Astrocyte (in vitro differentiated cells and primary cell): ENCODE measurements at regions not wholly inside any gene's neighbourhood (a gene's known extent, or its start where the extent isn't known, plus 50 kb on each side); places are given as distances from the start of the nearest gene placed in this dataset.

Experiments used
- DNase-seq: peaks from one replicate; pipeline ENCODE4 v3.0.0-alpha.2; 2010; ENCODE audit warnings: low read depth
- FAIRE-seq: peaks from 2 replicates; lab custom pipeline; 2011; peaks lifted over from hg19 to GRCh38; lab: Jason Lieb, UNC
- H2AFZ ChIP-seq: 2 replicates; pipeline ENCODE4 v1.6.0; 2012; ENCODE audit warnings: low read depth, low read length, inconsistent platforms
- H3K27ac ChIP-seq: 2 replicates; pipeline ENCODE4 v1.5.1; 2011; ENCODE audit warnings: low read depth, low read length, inconsistent platforms
- H3K27me3 ChIP-seq: 2 replicates; pipeline ENCODE4 v1.6.0; 2011; ENCODE audit warnings: low read length, inconsistent platforms; ENCODE audit not compliant: insufficient read depth
- H3K36me3 ChIP-seq: 2 replicates; pipeline ENCODE4 v1.5.1; 2011; ENCODE audit warnings: low read length, inconsistent platforms; ENCODE audit not compliant: insufficient read depth
- H3K4me1 ChIP-seq: 2 replicates; pipeline ENCODE4 v1.5.1; 2011; ENCODE audit warnings: low read length, inconsistent platforms; ENCODE audit not compliant: insufficient read depth
- H3K4me2 ChIP-seq: 2 replicates; pipeline ENCODE4 v1.6.0; 2012; ENCODE audit warnings: low read length, inconsistent platforms
- H3K4me3 ChIP-seq: 2 replicates; pipeline ENCODE4 v1.5.1; 2011; ENCODE audit warnings: low read depth, mild to moderate bottlenecking, low read length, inconsistent platforms; ENCODE audit not compliant: insufficient read depth
- H3K79me2 ChIP-seq: 2 replicates; pipeline ENCODE4 v1.6.0; 2012; ENCODE audit warnings: mild to moderate bottlenecking, low read length, inconsistent platforms; ENCODE audit not compliant: insufficient read depth
- H3K9ac ChIP-seq: 2 replicates; pipeline ENCODE4 v1.6.0; 2012; ENCODE audit warnings: mild to moderate bottlenecking, low read length, inconsistent platforms
- H3K9me3 ChIP-seq: 2 replicates; pipeline ENCODE4 v1.5.1; 2012; ENCODE audit warnings: low read depth, mild to moderate bottlenecking, low read length, inconsistent platforms; ENCODE audit not compliant: insufficient read depth
- H4K20me1 ChIP-seq: 2 replicates; pipeline ENCODE4 v1.6.0; 2012; ENCODE audit warnings: low read length, inconsistent platforms; ENCODE audit not compliant: insufficient read depth
- H3K27ac Mint-ChIP-seq: one replicate; pipeline ENCODE4 v1.8.0; 2021; ENCODE audit warnings: mild to moderate bottlenecking, mixed read lengths; ENCODE audit not compliant: unreplicated experiment
- H3K27me3 Mint-ChIP-seq: one replicate; pipeline ENCODE4 v1.8.0; 2021; ENCODE audit warnings: low read depth, mixed read lengths; ENCODE audit not compliant: unreplicated experiment
- H3K36me3 Mint-ChIP-seq: one replicate; pipeline ENCODE4 v1.8.0; 2021; ENCODE audit warnings: low read depth, mixed read lengths; ENCODE audit not compliant: unreplicated experiment
- H3K4me1 Mint-ChIP-seq: one replicate; pipeline ENCODE4 v1.8.0; 2021; ENCODE audit warnings: low read depth, mixed read lengths; ENCODE audit not compliant: unreplicated experiment
- H3K4me3 Mint-ChIP-seq: one replicate; pipeline ENCODE4 v1.8.0; 2021; ENCODE audit warnings: mild to moderate bottlenecking, moderate library complexity, mixed read lengths; ENCODE audit not compliant: unreplicated experiment
- H3K9me3 Mint-ChIP-seq: one replicate; pipeline ENCODE4 v1.8.0; 2021; ENCODE audit warnings: mild to moderate bottlenecking, mixed read lengths; ENCODE audit not compliant: unreplicated experiment
- CTCF ChIP-seq: IDR thresholded peaks from 2 replicates; pipeline ENCODE4 v1.5.1; 2011; ENCODE audit warnings: low read depth, mild to moderate bottlenecking, inconsistent platforms, low read length, moderate library complexity; ENCODE audit not compliant: insufficient read depth
- EZH2 ChIP-seq: IDR thresholded peaks from 2 replicates; pipeline ENCODE4 v1.6.1; 2012; ENCODE audit warnings: mild to moderate bottlenecking, low read length, inconsistent platforms; ENCODE audit not compliant: insufficient read depth

GRCh38 chr3:152105446-152105845 is 163.3 kb upstream of the MBNL1 start:
- no peaks in the 10 kb centered on the region for H3K36me3 Mint-ChIP-seq
- Histone ChIP-seq H2AFZ (peak overlapping the region; percentile 23), H3K4me2 (no peak overlapping the region), H3K9ac (no peak overlapping the region), H3K4me1 (no peaks in the 10 kb centered on the region), H3K27me3 (no peaks in the 10 kb centered on the region), H3K4me3 (no peak overlapping the region), H3K9me3 (no peaks in the 10 kb centered on the region), H3K36me3 (no peaks in the 10 kb centered on the region), H3K79me2 (no peaks in the 10 kb centered on the region), H4K20me1 (no peaks in the 10 kb centered on the region), H3K27ac (no peak overlapping the region)
- no peaks in the 10 kb centered on the region for H3K9me3 Mint-ChIP-seq
- TF ChIP-seq CTCF: no peak
- no peak for TF ChIP-seq EZH2
- no peaks in the 10 kb centered on the region for H3K4me1 Mint-ChIP-seq
- peak; percentile 42 for DNase-seq
- H3K27me3 Mint-ChIP-seq: no peaks in the 10 kb centered on the region
- H3K4me3 Mint-ChIP-seq: no peak overlapping the region
- FAIRE-seq: no peak
- H3K27ac Mint-ChIP-seq: no peak overlapping the region

GRCh38 chr3:152109038-152109437 is 159.7 kb upstream of the MBNL1 start:
- Mint-ChIP-seq H3K27ac (no peak overlapping the region), H3K9me3 (no peaks in the 10 kb centered on the region), H3K36me3 (no peaks in the 10 kb centered on the region)

More at GRCh38 chr3:152109038-152109437, 159.7 kb upstream of the MBNL1 start:
- no peaks in the 10 kb centered on the region for H3K27me3 Mint-ChIP-seq
- DNase-seq (no peak), FAIRE-seq (no peak)
- no peaks in the 10 kb centered on the region for H4K20me1 ChIP-seq
- no peak overlapping the region for H3K4me3 ChIP-seq
- no peaks in the 10 kb centered on the region for H3K27me3 ChIP-seq
- no peaks in the 10 kb centered on the region for H3K36me3 ChIP-seq
- no peak overlapping the region for H3K9ac ChIP-seq
- H3K79me2 ChIP-seq: no peaks in the 10 kb centered on the region
- H3K4me3 Mint-ChIP-seq: no peak overlapping the region
- H3K4me1 Mint-ChIP-seq: no peaks in the 10 kb centered on the region
- H3K9me3 ChIP-seq: no peaks in the 10 kb centered on the region
- no peak overlapping the region for H3K4me2 ChIP-seq
- H3K4me1 ChIP-seq: no peaks in the 10 kb centered on the region
- H3K27ac ChIP-seq: no peak overlapping the region
- TF ChIP-seq CTCF: no peak
- no peak overlapping the region for H2AFZ ChIP-seq
